Keratinocyte (primary cell): ENCODE measurements at regions not wholly inside any gene's neighbourhood (a gene's known extent, or its start where the extent isn't known, plus 50 kb on each side); places are given as distances from the start of the nearest gene placed in this dataset.

Source experiments
- DNase-seq: peaks from one replicate; pipeline ENCODE4 v3.0.0-alpha.2; 2011; ENCODE audit warnings: low read depth, missing footprints, low spot score
- FAIRE-seq: peaks from 2 replicates; lab custom pipeline; 2011; peaks lifted over from hg19 to GRCh38; lab: Jason Lieb, UNC
- H2AFZ ChIP-seq: 2 replicates; pipeline ENCODE4 v1.6.0; 2012; ENCODE audit warnings: low read length, control low read depth, inconsistent platforms; ENCODE audit not compliant: control insufficient read depth
- H3K27ac ChIP-seq: 2 replicates; pipeline ENCODE4 v1.5.1; 2011; ENCODE audit warnings: low read length; ENCODE audit not compliant: control insufficient read depth, insufficient read depth
- H3K27me3 ChIP-seq: 3 replicates; pipeline ENCODE4 v1.6.0; 2011; ENCODE audit warnings: low read length; ENCODE audit not compliant: control insufficient read depth, insufficient read depth; ENCODE audit errors: extremely low read depth
- H3K36me3 ChIP-seq, 2 experiments: 2 replicates in 1 of 2; 3 replicates in 1 of 2; pipeline ENCODE4 v1.5.1; 2011; ENCODE audit warnings: low read length in 2 of 2, mild to moderate bottlenecking in 1 of 2; ENCODE audit not compliant: control insufficient read depth in 2 of 2, insufficient read depth in 2 of 2; ENCODE audit errors: extremely low read depth in 1 of 2
- H3K4me1 ChIP-seq: 3 replicates; pipeline ENCODE4 v1.5.1; 2011; ENCODE audit warnings: low read length; ENCODE audit not compliant: control insufficient read depth, insufficient read depth; ENCODE audit errors: extremely low read depth
- H3K4me2 ChIP-seq: 3 replicates; pipeline ENCODE4 v1.6.0; 2011; ENCODE audit warnings: low read depth, low read length; ENCODE audit not compliant: control insufficient read depth, insufficient read depth; ENCODE audit errors: extremely low read depth
- H3K4me3 ChIP-seq, 3 experiments: fragments of 200-600 bp in 1 of 3; sonication (generic) in 1 of 3; 2 replicates in 2 of 3; 3 replicates in 1 of 3; pipeline ENCODE4 v1.5.1; 2011 to 2016; ENCODE audit warnings: low read length in 3 of 3, mild to moderate bottlenecking in 3 of 3, control low read depth in 2 of 3, inconsistent platforms in 1 of 3, low read depth in 1 of 3, mixed read lengths in 1 of 3, mixed run types in 1 of 3, moderate library complexity in 1 of 3; ENCODE audit not compliant: control insufficient read depth in 2 of 3, insufficient read depth in 2 of 3; ENCODE audit errors: extremely low read depth in 1 of 3
- H3K79me2 ChIP-seq: 2 replicates; pipeline ENCODE4 v1.6.0; 2012; ENCODE audit warnings: low read length; ENCODE audit not compliant: control insufficient read depth, insufficient read depth
- H3K9ac ChIP-seq: 3 replicates; pipeline ENCODE4 v1.6.0; 2011; ENCODE audit warnings: low read length; ENCODE audit not compliant: control insufficient read depth, insufficient read depth; ENCODE audit errors: extremely low read depth
- H3K9me1 ChIP-seq: 3 replicates; pipeline ENCODE4 v1.6.0; 2011; ENCODE audit warnings: low read length; ENCODE audit not compliant: control insufficient read depth, insufficient read depth; ENCODE audit errors: extremely low read depth
- H3K9me3 ChIP-seq: 2 replicates; pipeline ENCODE4 v1.5.1; 2012; ENCODE audit warnings: low read depth, low read length; ENCODE audit not compliant: control insufficient read depth
- H4K20me1 ChIP-seq: 3 replicates; pipeline ENCODE4 v1.6.0; 2011; ENCODE audit warnings: low read length; ENCODE audit not compliant: control insufficient read depth, insufficient read depth; ENCODE audit errors: extremely low read depth
- CTCF ChIP-seq, 3 experiments: IDR thresholded peaks in 1 of 3; conservative IDR thresholded peaks in 1 of 3; optimal IDR thresholded peaks in 1 of 3; 2 replicates in 2 of 3; 3 replicates in 1 of 3; pipeline versions ENCODE3 to v1.5.1; 2011; ENCODE audit warnings: low read length in 3 of 3, mild to moderate bottlenecking in 3 of 3, moderate library complexity in 2 of 3, control low read depth in 1 of 3, inconsistent platforms in 1 of 3; ENCODE audit not compliant: insufficient read depth in 2 of 3; ENCODE audit errors: extremely low read depth in 1 of 3
- EZH2 ChIP-seq: IDR thresholded peaks from one replicate; pipeline ENCODE4 v1.6.1; 2012; ENCODE audit warnings: inconsistent platforms, mild to moderate bottlenecking, low read length, moderate library complexity
- dilution Hi-C: fragments of 300-500 bp; cut with MboI; formaldehyde crosslinking; loops from one replicate; pipeline ENCODE4 v1.7.0; 2020; ENCODE audit warnings: low sequenced_read_pairs; ENCODE audit not compliant: extremely low pct_ligation_motif_present

GRCh38 chr7:21094589-21094988 lies 307.9 kb upstream of the SP8 start:
- Histone ChIP-seq H2AFZ (no peak overlapping the region), H3K9me1 (no peaks in the 10 kb centered on the region), H4K20me1 (no peaks in the 10 kb centered on the region), H3K79me2 (no peaks in the 10 kb centered on the region), H3K27me3 (no peaks in the 10 kb centered on the region), H3K9me3 (no peaks in the 10 kb centered on the region), H3K27ac (no peak overlapping the region), H3K36me3 (no peaks in the 10 kb centered on the region), H3K4me3 (no peak overlapping the region), H3K9ac (no peak overlapping the region), H3K4me1 (peaks cover 3% of the 10 kb centered on the region), H3K4me2 (no peak overlapping the region)
- FAIRE-seq, result no peak
- TF ChIP-seq EZH2 (no peak), CTCF (optimal IDR thresholded peaks at IDR 0.05 in 1 of 3, IDR thresholded peaks at IDR 0.05 in 1 of 3, conservative IDR thresholded peaks at IDR 0.05 in 1 of 3; ENCODE audit: extremely low read depth in 1 of 3, insufficient read depth in 2 of 3, low read length in 3 of 3) (no peak)
- dilution Hi-C loops, result no loop called here
- no peak for DNase-seq

- Histone ChIP-seq H3K9me1 (peaks cover 1% of the 10 kb centered on the region), H3K79me2 (no peaks in the 10 kb centered on the region), H2AFZ (no peak overlapping the region), H3K27me3 (no peaks in the 10 kb centered on the region), H3K4me2 (no peak overlapping the region), H3K4me1 (peaks cover 12% of the 10 kb centered on the region), H3K4me3 (no peak overlapping the region), H3K36me3 (no peaks in the 10 kb centered on the region), H3K9me3 (no peaks in the 10 kb centered on the region), H4K20me1 (no peaks in the 10 kb centered on the region), H3K9ac (no peak overlapping the region), H3K27ac (no peak overlapping the region)
- no peak for DNase-seq
- TF ChIP-seq EZH2, result no peak
- no peak for TF ChIP-seq CTCF (optimal IDR thresholded peaks at IDR 0.05 in 1 of 3, IDR thresholded peaks at IDR 0.05 in 1 of 3, conservative IDR thresholded peaks at IDR 0.05 in 1 of 3; ENCODE audit: extremely low read depth in 1 of 3, insufficient read depth in 2 of 3, low read length in 3 of 3)
- FAIRE-seq, result peak; percentile 34
- dilution Hi-C loops, result no loop called here
Measured at GRCh38 chr7:21099432-21099831, 312.7 kb upstream of the SP8 start.
